ENCODE measurements at regions not wholly inside any gene's neighbourhood (a gene's known extent, or its start where the extent isn't known, plus 50 kb on each side); places are given as distances from the start of the nearest gene placed in this dataset.

- Histone ChIP-seq H3K27me3 (no peaks in the 10 kb centered on the region), H3K4me1 (no peaks in the 10 kb centered on the region), H3K36me3 (no peaks in the 10 kb centered on the region), H3K4me3 (no peak overlapping the region), H3K27ac (no peak overlapping the region), H3K9me3 (no peaks in the 10 kb centered on the region)
- 60% methylated on average over 4 of the region's 4 CpGs for WGBS, 2 donors
- no peak for ATAC-seq
- TF ChIP-seq, protein P1, sequence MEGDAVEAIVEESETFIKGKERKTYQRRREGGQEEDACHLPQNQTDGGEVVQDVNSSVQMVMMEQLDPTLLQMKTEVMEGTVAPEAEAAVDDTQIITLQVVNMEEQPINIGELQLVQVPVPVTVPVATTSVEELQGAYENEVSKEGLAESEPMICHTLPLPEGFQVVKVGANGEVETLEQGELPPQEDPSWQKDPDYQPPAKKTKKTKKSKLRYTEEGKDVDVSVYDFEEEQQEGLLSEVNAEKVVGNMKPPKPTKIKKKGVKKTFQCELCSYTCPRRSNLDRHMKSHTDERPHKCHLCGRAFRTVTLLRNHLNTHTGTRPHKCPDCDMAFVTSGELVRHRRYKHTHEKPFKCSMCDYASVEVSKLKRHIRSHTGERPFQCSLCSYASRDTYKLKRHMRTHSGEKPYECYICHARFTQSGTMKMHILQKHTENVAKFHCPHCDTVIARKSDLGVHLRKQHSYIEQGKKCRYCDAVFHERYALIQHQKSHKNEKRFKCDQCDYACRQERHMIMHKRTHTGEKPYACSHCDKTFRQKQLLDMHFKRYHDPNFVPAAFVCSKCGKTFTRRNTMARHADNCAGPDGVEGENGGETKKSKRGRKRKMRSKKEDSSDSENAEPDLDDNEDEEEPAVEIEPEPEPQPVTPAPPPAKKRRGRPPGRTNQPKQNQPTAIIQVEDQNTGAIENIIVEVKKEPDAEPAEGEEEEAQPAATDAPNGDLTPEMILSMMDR (IDR thresholded peaks at IDR 0.05): no peak
- intact Hi-C loops (cut with DNase I): no loop called here
- no peak for DNase-seq
- FAIRE-seq: no peak
These were observed 69.0 kb downstream of the KIF2B start for GRCh38 chr17:53891726-53892125.

- Histone ChIP-seq H3K36me3 (no peaks in the 10 kb centered on the region), H3K27ac (no peak overlapping the region), H3K9me3 (no peaks in the 10 kb centered on the region), H3K4me3 (no peak overlapping the region), H3K27me3 (no peaks in the 10 kb centered on the region), H3K4me1 (no peaks in the 10 kb centered on the region)
- 75 to 89% methylated on average over 3 of the region's 3 CpGs for WGBS, 2 donors
- FAIRE-seq (no peak), ATAC-seq (no peak), DNase-seq (no peak)
- TF ChIP-seq, protein P1 (IDR thresholded peaks at IDR 0.05): no peak
- intact Hi-C loops (cut with DNase I): no loop called here
These were observed 69.5 kb downstream of the KIF2B start for GRCh38 chr17:53892222-53892621.

GRCh38 chr17:53894591-53894990 lies 71.9 kb downstream of the KIF2B start:
- intact Hi-C loops (cut with DNase I): no loop called here
- Histone ChIP-seq H3K9me3 (no peaks in the 10 kb centered on the region), H3K4me1 (no peaks in the 10 kb centered on the region), H3K36me3 (no peaks in the 10 kb centered on the region), H3K27me3 (no peaks in the 10 kb centered on the region), H3K27ac (no peak overlapping the region), H3K4me3 (no peak overlapping the region)
- FAIRE-seq (no peak), DNase-seq (no peak), ATAC-seq (no peak)
- 37 to 43% methylated on average over 1 of the region's 1 CpG for WGBS, 2 donors
- TF ChIP-seq, protein P1 (IDR thresholded peaks at IDR 0.05): no peak

- intact Hi-C loops (cut with DNase I): no loop called here
- no peak for ATAC-seq
- Histone ChIP-seq H3K4me1 (no peaks in the 10 kb centered on the region), H3K27ac (no peak overlapping the region), H3K27me3 (no peaks in the 10 kb centered on the region), H3K4me3 (no peak overlapping the region), H3K9me3 (no peaks in the 10 kb centered on the region), H3K36me3 (no peaks in the 10 kb centered on the region)
- FAIRE-seq: no peak
- WGBS, 2 donors: 38 to 69% methylated on average over 1 of the region's 1 CpG
- TF ChIP-seq, protein P1 (IDR thresholded peaks at IDR 0.05): no peak
- DNase-seq: no peak
These were observed 73.3 kb downstream of the KIF2B start for GRCh38 chr17:53896047-53896446.

DNA sequence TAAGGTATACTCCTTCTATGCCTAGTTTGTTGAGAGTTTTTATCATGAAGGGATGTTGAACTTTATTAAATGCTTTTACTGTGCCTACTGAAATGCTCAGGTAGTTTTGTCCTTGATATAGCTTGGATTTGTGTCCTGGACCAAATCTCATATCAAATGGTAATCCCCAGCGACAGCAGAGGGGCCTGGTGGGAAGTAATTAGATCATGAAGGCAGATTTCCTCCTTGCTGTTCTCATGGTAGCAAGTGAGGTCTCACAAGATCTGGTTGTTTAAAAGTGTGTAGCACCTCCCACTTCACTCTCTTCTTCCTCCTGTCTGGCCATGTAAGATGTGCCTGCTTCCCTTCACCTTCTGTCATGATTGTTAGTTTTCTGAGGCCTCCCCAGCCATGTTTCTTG lies 78.2 kb downstream of the KIF2B start:
- no peak overlapping the region for H3K4me3 ChIP-seq
- DNase-seq (no peak), ATAC-seq (no peak), FAIRE-seq (no peak)
- no peaks in the 10 kb centered on the region for H3K4me1 ChIP-seq
- no peak overlapping the region for H3K27ac ChIP-seq
- H3K36me3 ChIP-seq: no peaks in the 10 kb centered on the region
- 80 to 87% methylated on average over 1 of the region's 1 CpG for whole genome bisulfite sequencing, 2 donors
- TF ChIP-seq, protein P1 (IDR thresholded peaks at IDR 0.05): no peak
- no peaks in the 10 kb centered on the region for H3K9me3 ChIP-seq
- H3K27me3 ChIP-seq: no peaks in the 10 kb centered on the region
- intact Hi-C loops (cut with DNase I): no loop called here

All from pancreas (tissue), 10 donors.